Smooth muscle cell (in vitro differentiated cells): ENCODE measurements at regions not wholly inside any gene's neighbourhood (a gene's known extent, or its start where the extent isn't known, plus 50 kb on each side); places are given as distances from the start of the nearest gene placed in this dataset.
A peak's percentile ranks its signal among the peaks of the same experiment; 100 is the strongest.

ENCODE experiments used
- DNase-seq: peaks from one replicate; lab custom pipeline; 2025; ENCODE audit not compliant: unreplicated experiment; lab: John Stamatoyannopoulos, UW
- H2AFZ ChIP-seq: fragments of 200-600 bp; sonication (generic); 2 replicates; pipeline ENCODE4 v1.6.0; 2016; ENCODE audit warnings: antibody characterized with exemption, low read depth, mild to moderate bottlenecking
- H3F3A ChIP-seq: fragments of 200-600 bp; sonication (generic); 2 replicates; pipeline ENCODE4 v1.6.0; 2017; ENCODE audit warnings: antibody characterized with exemption, low read depth
- H3K27ac ChIP-seq: fragments of 200-600 bp; sonication (generic); 2 replicates; pipeline ENCODE4 v1.5.1; 2016; ENCODE audit warnings: low read depth, mild to moderate bottlenecking
- H3K27me3 ChIP-seq: fragments of 200-600 bp; sonication (generic); 2 replicates; pipeline ENCODE4 v1.6.1; 2016; ENCODE audit warnings: low read depth, mild to moderate bottlenecking
- H3K36me3 ChIP-seq: fragments of 200-600 bp; sonication (generic); 2 replicates; pipeline ENCODE4 v1.5.1; 2016; ENCODE audit warnings: low read depth
- H3K4me1 ChIP-seq: fragments of 200-600 bp; sonication (generic); 2 replicates; pipeline ENCODE4 v1.5.1; 2016; ENCODE audit warnings: low read depth
- H3K4me2 ChIP-seq: fragments of 200-600 bp; sonication (generic); 2 replicates; pipeline ENCODE4 v1.6.0; 2016; ENCODE audit warnings: mild to moderate bottlenecking
- H3K4me3 ChIP-seq: fragments of 200-600 bp; sonication (generic); 2 replicates; pipeline ENCODE4 v1.5.1; 2016; ENCODE audit warnings: mild to moderate bottlenecking
- H3K79me2 ChIP-seq: fragments of 200-600 bp; sonication (generic); 2 replicates; pipeline ENCODE4 v1.6.0; 2016; ENCODE audit warnings: low read depth, mild to moderate bottlenecking
- H3K9ac ChIP-seq: fragments of 200-600 bp; sonication (generic); 2 replicates; pipeline ENCODE4 v1.6.0; 2016; ENCODE audit warnings: low read depth
- H3K9me3 ChIP-seq: fragments of 200-600 bp; sonication (generic); replicated peaks from 2 replicates; pipeline ENCODE4 v1.5.1; 2016; ENCODE audit warnings: low read depth
- H4K20me1 ChIP-seq: fragments of 200-600 bp; sonication (generic); 2 replicates; pipeline ENCODE4 v1.6.0; 2016; ENCODE audit warnings: low read depth
- WGBS: methylation state at CpG from one replicate; pipeline ENCODE4 v1.1.7; 2016; ENCODE audit warnings: low lambda C conversion rate; 5-methylcytosine and 5-hydroxymethylcytosine counted together
- TF ChIP-seq, protein P1 (sequence below): fragments of 200-600 bp; sonication (generic); IDR thresholded peaks from 2 replicates; pipeline ENCODE4 v1.5.1; 2017; ENCODE audit warnings: borderline replicate concordance, mild to moderate bottlenecking, antibody characterized with exemption; ENCODE audit not compliant: insufficient read depth, poor library complexity, severe bottlenecking

- DNase-seq = no peak
- Histone ChIP-seq H3K9me3 (no peaks in the 10 kb centered on the region), H2AFZ (no peak overlapping the region), H3K27ac (no peak overlapping the region), H3K4me3 (no peak overlapping the region), H3K79me2 (no peaks in the 10 kb centered on the region), H3K9ac (no peak overlapping the region), H3K4me1 (no peaks in the 10 kb centered on the region), H3K27me3 (no peaks in the 10 kb centered on the region), H3K4me2 (no peak overlapping the region), H3K36me3 (no peaks in the 10 kb centered on the region), H3F3A (no peaks in the 10 kb centered on the region), H4K20me1 (no peaks in the 10 kb centered on the region)
- TF ChIP-seq, protein P1, sequence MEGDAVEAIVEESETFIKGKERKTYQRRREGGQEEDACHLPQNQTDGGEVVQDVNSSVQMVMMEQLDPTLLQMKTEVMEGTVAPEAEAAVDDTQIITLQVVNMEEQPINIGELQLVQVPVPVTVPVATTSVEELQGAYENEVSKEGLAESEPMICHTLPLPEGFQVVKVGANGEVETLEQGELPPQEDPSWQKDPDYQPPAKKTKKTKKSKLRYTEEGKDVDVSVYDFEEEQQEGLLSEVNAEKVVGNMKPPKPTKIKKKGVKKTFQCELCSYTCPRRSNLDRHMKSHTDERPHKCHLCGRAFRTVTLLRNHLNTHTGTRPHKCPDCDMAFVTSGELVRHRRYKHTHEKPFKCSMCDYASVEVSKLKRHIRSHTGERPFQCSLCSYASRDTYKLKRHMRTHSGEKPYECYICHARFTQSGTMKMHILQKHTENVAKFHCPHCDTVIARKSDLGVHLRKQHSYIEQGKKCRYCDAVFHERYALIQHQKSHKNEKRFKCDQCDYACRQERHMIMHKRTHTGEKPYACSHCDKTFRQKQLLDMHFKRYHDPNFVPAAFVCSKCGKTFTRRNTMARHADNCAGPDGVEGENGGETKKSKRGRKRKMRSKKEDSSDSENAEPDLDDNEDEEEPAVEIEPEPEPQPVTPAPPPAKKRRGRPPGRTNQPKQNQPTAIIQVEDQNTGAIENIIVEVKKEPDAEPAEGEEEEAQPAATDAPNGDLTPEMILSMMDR = no peak
- 82% methylated on average over 5 of the region's 5 CpGs for WGBS
Observed at GRCh38 chr19:30785458-30786137, 413.4 kb downstream of the ZNF536 start.

- Histone ChIP-seq H3K9ac (no peak overlapping the region), H3K4me2 (no peak overlapping the region), H3K27me3 (no peaks in the 10 kb centered on the region), H2AFZ (no peak overlapping the region), H3K79me2 (no peaks in the 10 kb centered on the region), H3K27ac (no peak overlapping the region), H3K4me3 (no peak overlapping the region), H4K20me1 (no peaks in the 10 kb centered on the region), H3K9me3 (no peaks in the 10 kb centered on the region), H3F3A (no peaks in the 10 kb centered on the region), H3K4me1 (no peaks in the 10 kb centered on the region), H3K36me3 (no peaks in the 10 kb centered on the region)
- DNase-seq = no peak
- TF ChIP-seq, protein P1 = peak; percentile 67
- WGBS = 70% methylated on average over 12 of the region's 12 CpGs
Observed at GRCh38 chr19:30784850-30785457, 412.8 kb downstream of the ZNF536 start.

GRCh38 chr19:30783936-30784335 is 411.8 kb downstream of the ZNF536 start:
- no peak overlapping the region for H3K9ac ChIP-seq
- no peaks in the 10 kb centered on the region for H3K36me3 ChIP-seq
- no peaks in the 10 kb centered on the region for H4K20me1 ChIP-seq
- 89% methylated on average over 9 of the region's 9 CpGs for WGBS
- no peak overlapping the region for H3K4me3 ChIP-seq
- H3K27ac ChIP-seq = no peak overlapping the region
- H3K79me2 ChIP-seq = no peaks in the 10 kb centered on the region
- H3K4me1 ChIP-seq = no peaks in the 10 kb centered on the region
- H3K27me3 ChIP-seq = no peaks in the 10 kb centered on the region
- H2AFZ ChIP-seq = no peak overlapping the region
- TF ChIP-seq, protein P1 = no peak
- no peak for DNase-seq
- H3K4me2 ChIP-seq = no peak overlapping the region
- no peaks in the 10 kb centered on the region for H3F3A ChIP-seq
- no peaks in the 10 kb centered on the region for H3K9me3 ChIP-seq

GRCh38 chr19:30783212-30783611 is 411.0 kb downstream of the ZNF536 start:
- no peak overlapping the region for H3K27ac ChIP-seq
- no peak overlapping the region for H3K9ac ChIP-seq
- no peak overlapping the region for H3K4me2 ChIP-seq
- no peaks in the 10 kb centered on the region for H4K20me1 ChIP-seq
- TF ChIP-seq, protein P1 = no peak
- DNase-seq = no peak
- H3K9me3 ChIP-seq = no peaks in the 10 kb centered on the region
- H3F3A ChIP-seq = no peaks in the 10 kb centered on the region
- 88% methylated on average over 3 of the region's 3 CpGs for WGBS
- H2AFZ ChIP-seq = no peak overlapping the region
- no peaks in the 10 kb centered on the region for H3K79me2 ChIP-seq
- no peaks in the 10 kb centered on the region for H3K4me1 ChIP-seq
- H3K27me3 ChIP-seq = no peaks in the 10 kb centered on the region
- no peaks in the 10 kb centered on the region for H3K36me3 ChIP-seq
- no peak overlapping the region for H3K4me3 ChIP-seq
